NCI-H524 (cell line): ENCODE measurements at regions not wholly inside any gene's neighbourhood (a gene's known extent, or its start where the extent isn't known, plus 50 kb on each side); places are given as distances from the start of the nearest gene placed in this dataset.
A peak's percentile ranks its signal among the peaks of the same experiment; 100 is the strongest.
"Not testable (repeated sequence)": the region's sequence is repeated elsewhere in the genome, so short reads cannot be mapped to it uniquely, and the experiment has no call there.

Experiments
- DNase-seq, 2 experiments: peaks; one replicate each; lab custom pipeline; 2025; lab: John Stamatoyannopoulos, UW

GRCh38 chr10:9515922-9516321 lies 1461.4 kb downstream of the GATA3 start:
- DNase-seq = no peak

GRCh38 chr10:9535744-9536143 lies 1481.3 kb downstream of the GATA3 start:
- DNase-seq = no peak

GRCh38 chr10:9545073-9545472 lies 1472.6 kb upstream of the CELF2 start:
- DNase-seq = no peak

- no peak for DNase-seq
These were observed 1469.5 kb upstream of the CELF2 start for GRCh38 chr10:9547936-9548904.

- DNase-seq = no peak
These were observed 1466.9 kb upstream of the CELF2 start for GRCh38 chr10:9550810-9551209.

GRCh38 chr10:9554321-9554720 lies 1463.4 kb upstream of the CELF2 start:
- no peak for DNase-seq

- DNase-seq = no peak
These were observed 1456.7 kb upstream of the CELF2 start for GRCh38 chr10:9560976-9561375.

GRCh38 chr10:9561821-9562505 lies 1455.7 kb upstream of the CELF2 start:
- peak; percentile 32 to 65 for DNase-seq

- DNase-seq = no peak
These were observed 1439.9 kb upstream of the CELF2 start for GRCh38 chr10:9577746-9578145.

- DNase-seq = no peak
These were observed 1438.5 kb upstream of the CELF2 start for GRCh38 chr10:9579110-9579705.

- DNase-seq = not testable (repeated sequence)
These were observed 1434.9 kb upstream of the CELF2 start for GRCh38 chr10:9582803-9583202.

GRCh38 chr10:9596368-9596920 lies 1421.2 kb upstream of the CELF2 start:
- no peak for DNase-seq

- no peak for DNase-seq
These were observed 1414.7 kb upstream of the CELF2 start for GRCh38 chr10:9602998-9603397.

GRCh38 chr10:9603972-9604371 lies 1413.7 kb upstream of the CELF2 start:
- no peak for DNase-seq

- DNase-seq = no peak
These were observed 1412.4 kb upstream of the CELF2 start for GRCh38 chr10:9605231-9605630.

- no peak for DNase-seq
These were observed 1409.1 kb upstream of the CELF2 start for GRCh38 chr10:9608602-9609001.

- DNase-seq = no peak
These were observed 1404.2 kb upstream of the CELF2 start for GRCh38 chr10:9613338-9614075.

- no peak for DNase-seq
These were observed 1402.5 kb upstream of the CELF2 start for GRCh38 chr10:9615189-9615588.

- no peak for DNase-seq
These were observed 1396.5 kb upstream of the CELF2 start for GRCh38 chr10:9621216-9621615.

- no peak for DNase-seq
These were observed 1392.4 kb upstream of the CELF2 start for GRCh38 chr10:9625304-9625703.

GRCh38 chr10:9634466-9634865 lies 1383.2 kb upstream of the CELF2 start:
- no peak for DNase-seq

GRCh38 chr10:9635691-9636090 lies 1382.0 kb upstream of the CELF2 start:
- DNase-seq = no peak
